ENCODE measurements at regions not wholly inside any gene's neighbourhood (a gene's known extent, or its start where the extent isn't known, plus 50 kb on each side); places are given as distances from the start of the nearest gene placed in this dataset.

DNA sequence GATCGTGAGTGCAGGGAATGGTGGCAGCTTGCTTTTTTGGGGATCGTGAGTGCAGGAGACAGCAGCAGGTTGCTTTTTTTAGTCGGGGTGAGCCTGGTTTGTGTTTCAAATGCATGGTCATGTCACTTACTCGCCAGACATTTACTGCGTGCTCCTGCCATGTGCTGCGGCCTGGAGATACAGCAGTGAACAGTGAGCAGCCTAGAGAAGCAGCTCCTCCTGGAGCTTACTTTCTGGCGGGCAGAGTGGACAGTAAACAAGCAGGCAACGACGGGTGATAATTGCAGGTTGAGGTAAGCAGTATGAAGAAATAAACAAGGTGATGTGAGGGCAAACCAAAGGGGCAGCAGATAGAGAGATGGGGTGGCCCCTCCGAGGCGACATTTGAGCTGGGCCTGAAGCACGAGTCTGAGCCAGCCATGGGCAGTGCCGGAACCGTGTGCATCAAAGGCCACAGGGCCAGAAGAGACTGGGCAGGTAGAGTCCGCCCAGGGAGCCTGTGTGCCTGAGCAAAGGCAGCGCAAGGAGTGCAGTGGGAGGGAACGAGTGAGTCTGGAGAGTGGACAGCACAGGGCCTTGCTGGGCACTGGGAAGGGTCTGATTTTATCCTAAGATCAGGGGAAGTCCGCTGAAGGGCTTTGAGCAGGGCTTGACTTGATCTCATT lies 57.3 kb upstream of the RASA2 start:
- intact Hi-C loops (cut with micrococcal nuclease; ENCODE audit: unreplicated experiment): no loop called here
- H3K9me3 ChIP-seq (ENCODE audit: control insufficient read depth, insufficient read depth, low read depth, low read length): no peaks in the 10 kb centered on the region
- H3K36me3 ChIP-seq (ENCODE audit: control insufficient read depth, insufficient read depth, low read length): no peaks in the 10 kb centered on the region
- ATAC-seq (no peak), DNase-seq (ENCODE audit: low read depth, low spot score) (no peak)
- H3K4me1 ChIP-seq (ENCODE audit: control insufficient read depth, insufficient read depth, low read length): peaks cover 13% of the 10 kb centered on the region; the same call in 1 of the 2 replicates
- TF ChIP-seq POLR2AphosphoS5 (IDR thresholded peaks at IDR 0.05; ENCODE audit: low read depth, low read length): no peak
- TF ChIP-seq, protein P1, sequence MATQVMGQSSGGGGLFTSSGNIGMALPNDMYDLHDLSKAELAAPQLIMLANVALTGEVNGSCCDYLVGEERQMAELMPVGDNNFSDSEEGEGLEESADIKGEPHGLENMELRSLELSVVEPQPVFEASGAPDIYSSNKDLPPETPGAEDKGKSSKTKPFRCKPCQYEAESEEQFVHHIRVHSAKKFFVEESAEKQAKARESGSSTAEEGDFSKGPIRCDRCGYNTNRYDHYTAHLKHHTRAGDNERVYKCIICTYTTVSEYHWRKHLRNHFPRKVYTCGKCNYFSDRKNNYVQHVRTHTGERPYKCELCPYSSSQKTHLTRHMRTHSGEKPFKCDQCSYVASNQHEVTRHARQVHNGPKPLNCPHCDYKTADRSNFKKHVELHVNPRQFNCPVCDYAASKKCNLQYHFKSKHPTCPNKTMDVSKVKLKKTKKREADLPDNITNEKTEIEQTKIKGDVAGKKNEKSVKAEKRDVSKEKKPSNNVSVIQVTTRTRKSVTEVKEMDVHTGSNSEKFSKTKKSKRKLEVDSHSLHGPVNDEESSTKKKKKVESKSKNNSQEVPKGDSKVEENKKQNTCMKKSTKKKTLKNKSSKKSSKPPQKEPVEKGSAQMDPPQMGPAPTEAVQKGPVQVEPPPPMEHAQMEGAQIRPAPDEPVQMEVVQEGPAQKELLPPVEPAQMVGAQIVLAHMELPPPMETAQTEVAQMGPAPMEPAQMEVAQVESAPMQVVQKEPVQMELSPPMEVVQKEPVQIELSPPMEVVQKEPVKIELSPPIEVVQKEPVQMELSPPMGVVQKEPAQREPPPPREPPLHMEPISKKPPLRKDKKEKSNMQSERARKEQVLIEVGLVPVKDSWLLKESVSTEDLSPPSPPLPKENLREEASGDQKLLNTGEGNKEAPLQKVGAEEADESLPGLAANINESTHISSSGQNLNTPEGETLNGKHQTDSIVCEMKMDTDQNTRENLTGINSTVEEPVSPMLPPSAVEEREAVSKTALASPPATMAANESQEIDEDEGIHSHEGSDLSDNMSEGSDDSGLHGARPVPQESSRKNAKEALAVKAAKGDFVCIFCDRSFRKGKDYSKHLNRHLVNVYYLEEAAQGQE (IDR thresholded peaks at IDR 0.05; ENCODE audit: insufficient read depth in 1 of 2, low read depth in 2 of 2, low read length in 1 of 2): no peak
- TF ChIP-seq, protein P2, sequence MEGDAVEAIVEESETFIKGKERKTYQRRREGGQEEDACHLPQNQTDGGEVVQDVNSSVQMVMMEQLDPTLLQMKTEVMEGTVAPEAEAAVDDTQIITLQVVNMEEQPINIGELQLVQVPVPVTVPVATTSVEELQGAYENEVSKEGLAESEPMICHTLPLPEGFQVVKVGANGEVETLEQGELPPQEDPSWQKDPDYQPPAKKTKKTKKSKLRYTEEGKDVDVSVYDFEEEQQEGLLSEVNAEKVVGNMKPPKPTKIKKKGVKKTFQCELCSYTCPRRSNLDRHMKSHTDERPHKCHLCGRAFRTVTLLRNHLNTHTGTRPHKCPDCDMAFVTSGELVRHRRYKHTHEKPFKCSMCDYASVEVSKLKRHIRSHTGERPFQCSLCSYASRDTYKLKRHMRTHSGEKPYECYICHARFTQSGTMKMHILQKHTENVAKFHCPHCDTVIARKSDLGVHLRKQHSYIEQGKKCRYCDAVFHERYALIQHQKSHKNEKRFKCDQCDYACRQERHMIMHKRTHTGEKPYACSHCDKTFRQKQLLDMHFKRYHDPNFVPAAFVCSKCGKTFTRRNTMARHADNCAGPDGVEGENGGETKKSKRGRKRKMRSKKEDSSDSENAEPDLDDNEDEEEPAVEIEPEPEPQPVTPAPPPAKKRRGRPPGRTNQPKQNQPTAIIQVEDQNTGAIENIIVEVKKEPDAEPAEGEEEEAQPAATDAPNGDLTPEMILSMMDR (IDR thresholded peaks at IDR 0.05): no peak
- TF ChIP-seq TCF7L2 (IDR thresholded peaks at IDR 0.05; ENCODE audit: low read depth, low read length): no peak
- in situ Hi-C loops (cut with HindIII; ENCODE audit: low pct_unique_long_range_greater_than_20kb, low sequenced_read_pairs): no loop called here
- CTCF ChIA-PET: no interaction called here
- BruUV-seq (replicated peaks): no TSS peak
- POLR2A ChIA-PET: no interaction called here
- H3K4me3 ChIP-seq (ENCODE audit: low read depth in 2 of 2, low read length in 2 of 2): no peak overlapping the region
- H3K27me3 ChIP-seq (ENCODE audit: control insufficient read depth, insufficient read depth, low read length): no peaks in the 10 kb centered on the region
- H3K27ac ChIP-seq (ENCODE audit: low read length): no peak overlapping the region

DNA sequence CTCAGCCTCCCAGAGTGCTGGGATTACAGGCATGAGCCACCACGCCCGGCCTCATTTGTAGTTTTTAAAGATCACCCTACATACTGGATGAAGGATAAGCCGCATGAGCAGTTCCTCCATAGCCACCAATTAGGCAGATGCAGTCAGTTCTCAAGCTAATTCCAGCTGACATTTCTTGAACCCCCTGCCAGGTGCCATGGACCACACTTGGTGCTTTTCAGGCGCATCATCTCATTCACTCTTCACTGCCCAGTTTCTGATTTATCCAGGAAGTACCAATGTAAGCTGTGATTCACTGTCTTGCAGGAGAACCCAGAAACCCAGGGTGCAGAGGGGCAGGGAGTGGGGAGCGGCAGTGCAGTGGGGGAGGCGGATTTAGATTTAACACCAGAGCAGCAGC lies 56.5 kb upstream of the RASA2 start:
- Histone ChIP-seq H3K4me3 (ENCODE audit: low read depth in 2 of 2, low read length in 2 of 2) (no peak overlapping the region), H3K27me3 (ENCODE audit: control insufficient read depth, insufficient read depth, low read length) (no peaks in the 10 kb centered on the region), H3K27ac (ENCODE audit: low read length) (no peak overlapping the region), H3K4me1 (ENCODE audit: control insufficient read depth, insufficient read depth, low read length) (peaks cover 13% of the 10 kb centered on the region; the same call in 1 of the 2 replicates), H3K9me3 (ENCODE audit: control insufficient read depth, insufficient read depth, low read depth, low read length) (no peaks in the 10 kb centered on the region), H3K36me3 (ENCODE audit: control insufficient read depth, insufficient read depth, low read length) (no peaks in the 10 kb centered on the region)
- BruUV-seq (replicated peaks): no TSS peak
- intact Hi-C loops (cut with micrococcal nuclease; ENCODE audit: unreplicated experiment) (no loop called here), in situ Hi-C loops (cut with HindIII; ENCODE audit: low pct_unique_long_range_greater_than_20kb, low sequenced_read_pairs) (no loop called here)
- TF ChIP-seq, protein P1 (IDR thresholded peaks at IDR 0.05; ENCODE audit: insufficient read depth in 1 of 2, low read depth in 2 of 2, low read length in 1 of 2): no peak
- TF ChIP-seq SIN3A (IDR thresholded peaks at IDR 0.05; ENCODE audit: borderline replicate concordance, insufficient read depth, low read depth, low read length): no peak
- TF ChIP-seq, protein P2 (IDR thresholded peaks at IDR 0.05): no peak
- TF ChIP-seq POLR2AphosphoS5 (IDR thresholded peaks at IDR 0.05; ENCODE audit: low read depth, low read length): no peak
- no peak for TF ChIP-seq TCF7L2 (IDR thresholded peaks at IDR 0.05; ENCODE audit: low read depth, low read length)
- ChIA-PET CTCF (no interaction called here), POLR2A (no interaction called here)
- no peak for ATAC-seq
- DNase-seq (ENCODE audit: low read depth, low spot score): no peak
